Colonic mucosa (tissue), 4 donors: ENCODE measurements at regions not wholly inside any gene's neighbourhood (a gene's known extent, or its start where the extent isn't known, plus 50 kb on each side); places are given as distances from the start of the nearest gene placed in this dataset.

ENCODE experiments used
- DNase-seq: peaks from one replicate; pipeline ENCODE4 v3.0.0-alpha.2; 2020
- H3K27ac ChIP-seq: fragments of 200-600 bp; one replicate; pipeline ENCODE4 v1.8.0; 2021
- H3K27me3 ChIP-seq: fragments of 200-600 bp; one replicate; pipeline ENCODE4 v1.8.0; 2021
- H3K36me3 ChIP-seq: fragments of 200-600 bp; one replicate; pipeline ENCODE4 v1.8.0; 2021
- H3K4me1 ChIP-seq: fragments of 200-600 bp; one replicate; pipeline ENCODE4 v1.8.0; 2021; ENCODE audit warnings: mild to moderate bottlenecking
- H3K4me3 ChIP-seq: fragments of 200-600 bp; one replicate; pipeline ENCODE4 v1.8.0; 2021
- H3K9ac ChIP-seq, 2 donors: one replicate each; pipeline ENCODE4 v1.7.0; 2013; ENCODE audit warnings: control low read depth in 2 of 2, low read depth in 2 of 2, low read length in 2 of 2
- H3K9me3 ChIP-seq: fragments of 200-600 bp; one replicate; pipeline ENCODE4 v1.8.0; 2021
- intact Hi-C: fragments of 100-400 bp; cut with DNase I; formaldehyde crosslinking; loops from one replicate; pipeline ENCODE4 v1.14.1; 2022
- TF ChIP-seq, protein P1 (sequence below): fragments of 200-600 bp; IDR thresholded peaks from one replicate; pipeline ENCODE4 v1.8.0; 2022; ENCODE audit warnings: antibody characterized with exemption, mild to moderate bottlenecking
- donor health status: healthy.
- donor health status: DM: no; HTN: no; CAD: no.
- donor health status: DM: no; HTN: no; CAD: no.

DNA sequence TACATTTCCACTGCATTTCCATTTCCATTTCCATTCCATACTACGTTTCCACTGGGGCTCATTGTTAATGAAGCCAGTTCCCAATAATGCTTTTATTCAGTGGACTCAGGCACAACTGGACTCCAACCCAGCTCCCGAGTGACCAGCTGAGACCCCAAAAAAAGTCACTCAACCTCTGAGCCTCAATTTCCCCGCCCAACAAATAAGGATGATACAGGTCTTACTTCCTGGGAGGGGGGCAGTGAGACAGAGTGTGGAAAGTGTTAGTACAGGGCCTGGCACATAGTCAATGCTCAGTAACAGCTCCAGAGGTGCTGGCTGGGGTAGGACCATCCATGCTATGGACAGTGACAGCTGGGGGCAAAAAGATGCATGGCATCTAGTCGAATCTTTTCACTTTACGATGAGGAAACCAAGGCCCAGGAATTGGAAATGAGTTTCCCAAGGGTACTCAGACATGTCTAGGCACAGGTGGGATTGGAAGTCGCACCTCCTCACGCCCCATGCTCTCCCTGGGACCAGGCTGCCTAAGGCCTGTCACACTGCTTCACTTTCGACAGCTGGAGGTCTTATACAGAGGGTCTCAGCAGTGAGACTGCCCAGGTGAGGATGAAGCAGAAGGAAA is 226.5 kb downstream of the ANAPC1 start:
- H3K9ac ChIP-seq, result no peak overlapping the region
- H3K36me3 ChIP-seq, result no peaks in the 10 kb centered on the region
- intact Hi-C loops, result no loop called here
- H3K27ac ChIP-seq, result no peak overlapping the region
- no peaks in the 10 kb centered on the region for H3K27me3 ChIP-seq
- no peaks in the 10 kb centered on the region for H3K4me1 ChIP-seq
- TF ChIP-seq, protein P1, sequence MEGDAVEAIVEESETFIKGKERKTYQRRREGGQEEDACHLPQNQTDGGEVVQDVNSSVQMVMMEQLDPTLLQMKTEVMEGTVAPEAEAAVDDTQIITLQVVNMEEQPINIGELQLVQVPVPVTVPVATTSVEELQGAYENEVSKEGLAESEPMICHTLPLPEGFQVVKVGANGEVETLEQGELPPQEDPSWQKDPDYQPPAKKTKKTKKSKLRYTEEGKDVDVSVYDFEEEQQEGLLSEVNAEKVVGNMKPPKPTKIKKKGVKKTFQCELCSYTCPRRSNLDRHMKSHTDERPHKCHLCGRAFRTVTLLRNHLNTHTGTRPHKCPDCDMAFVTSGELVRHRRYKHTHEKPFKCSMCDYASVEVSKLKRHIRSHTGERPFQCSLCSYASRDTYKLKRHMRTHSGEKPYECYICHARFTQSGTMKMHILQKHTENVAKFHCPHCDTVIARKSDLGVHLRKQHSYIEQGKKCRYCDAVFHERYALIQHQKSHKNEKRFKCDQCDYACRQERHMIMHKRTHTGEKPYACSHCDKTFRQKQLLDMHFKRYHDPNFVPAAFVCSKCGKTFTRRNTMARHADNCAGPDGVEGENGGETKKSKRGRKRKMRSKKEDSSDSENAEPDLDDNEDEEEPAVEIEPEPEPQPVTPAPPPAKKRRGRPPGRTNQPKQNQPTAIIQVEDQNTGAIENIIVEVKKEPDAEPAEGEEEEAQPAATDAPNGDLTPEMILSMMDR, result no peak
- H3K9me3 ChIP-seq, result no peaks in the 10 kb centered on the region
- no peak overlapping the region for H3K4me3 ChIP-seq
- no peak for DNase-seq

DNA sequence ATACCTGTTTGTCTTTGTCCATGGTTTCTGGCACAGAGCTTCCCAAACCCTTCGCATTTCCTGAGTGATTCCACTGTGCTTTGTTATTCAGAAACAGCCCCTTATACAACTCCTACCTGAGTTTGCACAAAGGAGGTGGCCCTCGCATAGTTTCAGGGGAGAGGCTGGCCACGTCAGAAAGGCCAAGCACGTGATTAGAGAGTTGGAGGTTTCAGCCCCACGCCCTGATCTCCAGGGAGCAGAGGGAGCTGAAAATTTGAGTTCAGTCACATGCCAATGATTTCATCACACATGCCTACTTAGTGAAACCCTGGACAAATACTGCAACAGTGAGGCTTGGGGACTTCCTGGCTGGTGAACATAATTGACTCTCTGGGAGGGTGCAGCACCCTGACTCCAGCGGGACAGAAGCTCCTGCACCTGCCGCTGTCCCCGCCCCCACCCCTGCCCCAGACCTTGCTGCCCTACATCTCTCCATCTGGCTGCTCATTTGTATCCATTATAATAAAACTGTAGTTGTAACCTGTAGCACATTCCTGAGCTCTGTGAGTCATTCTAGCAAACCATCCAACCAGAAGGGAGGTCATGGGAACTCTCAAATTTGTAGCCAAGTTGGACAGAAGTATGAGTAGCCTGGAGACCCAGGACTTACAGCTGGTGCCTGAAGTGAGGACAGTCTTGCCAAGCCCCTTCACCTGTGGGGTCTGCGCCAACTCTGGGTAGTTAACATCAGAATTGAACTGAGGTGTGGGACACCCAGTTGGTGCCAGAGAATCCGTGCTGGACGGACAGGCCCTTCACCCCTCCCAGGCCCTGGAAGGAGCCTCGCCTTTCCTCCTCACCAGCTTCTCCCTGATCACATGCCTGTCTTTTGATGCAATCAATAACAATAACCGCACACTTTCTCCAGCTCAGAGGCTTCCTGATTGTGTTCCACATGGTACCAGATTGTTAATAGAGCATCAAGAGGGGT is 224.3 kb downstream of the ANAPC1 start:
- TF ChIP-seq, protein P1, result no peak
- Histone ChIP-seq H3K9ac (no peak overlapping the region), H3K27ac (no peak overlapping the region), H3K4me3 (no peak overlapping the region), H3K9me3 (no peaks in the 10 kb centered on the region), H3K4me1 (no peaks in the 10 kb centered on the region), H3K36me3 (no peaks in the 10 kb centered on the region), H3K27me3 (no peaks in the 10 kb centered on the region)
- peak; percentile 66 for DNase-seq
- intact Hi-C loops, result no loop called here

DNA sequence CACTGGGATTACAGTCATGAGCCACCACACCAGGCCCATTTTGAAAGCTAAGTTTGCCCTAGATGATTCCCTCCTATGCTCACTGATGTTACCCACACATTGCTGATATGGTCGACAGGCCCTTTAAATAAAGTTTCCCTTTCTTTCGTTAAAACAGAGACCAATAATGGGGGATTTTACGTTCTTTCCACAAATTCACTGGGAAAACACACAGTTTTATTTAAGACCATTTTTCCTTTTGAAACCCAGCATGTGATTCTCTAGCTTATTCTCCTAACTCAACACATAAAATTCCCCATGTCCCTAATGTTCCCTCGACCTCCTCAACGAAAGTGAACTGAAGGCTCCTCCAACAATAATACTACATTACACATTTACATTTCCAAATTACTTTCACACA is 223.2 kb downstream of the ANAPC1 start:
- Histone ChIP-seq H3K9ac (no peak overlapping the region), H3K27ac (no peak overlapping the region)
- TF ChIP-seq, protein P1, result no peak

DNA sequence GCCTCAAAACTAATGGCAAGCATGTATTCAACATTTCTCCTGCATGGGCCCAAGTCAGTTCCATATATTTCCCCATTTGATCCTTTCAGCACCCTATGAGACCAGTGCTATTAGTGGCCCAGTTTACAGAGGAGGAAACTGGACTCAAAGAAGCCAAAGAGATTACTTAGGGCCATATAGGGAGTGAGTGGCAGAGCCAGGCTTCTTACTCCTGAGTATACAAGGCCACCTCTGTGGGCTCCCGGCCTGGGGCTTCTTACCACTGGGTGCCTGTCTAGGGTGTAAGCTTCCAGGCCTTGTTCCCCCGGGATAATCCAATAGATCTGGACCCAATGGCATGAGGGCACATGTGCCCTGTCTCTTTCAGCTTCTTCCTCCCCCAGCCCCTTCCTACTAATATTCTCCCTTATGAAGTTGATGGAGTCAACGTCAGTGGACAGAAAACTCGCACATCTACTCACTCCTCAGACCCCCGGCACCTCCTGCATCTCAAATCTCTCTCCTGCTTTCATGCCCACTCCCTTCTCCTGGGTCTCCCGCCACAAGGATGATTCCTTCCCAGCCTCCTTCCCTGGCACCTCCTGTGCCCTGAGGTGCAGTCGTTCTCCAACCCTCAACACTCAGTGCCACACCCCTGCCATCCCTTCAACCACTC is 222.6 kb downstream of the ANAPC1 start:
- Histone ChIP-seq H3K4me1 (no peaks in the 10 kb centered on the region), H3K9ac (no peak overlapping the region)
- no peak for DNase-seq

More for the DNA sequence above, 223.2 kb downstream of the ANAPC1 start:
- Histone ChIP-seq H3K4me1 (no peaks in the 10 kb centered on the region), H3K27me3 (no peaks in the 10 kb centered on the region), H3K36me3 (no peaks in the 10 kb centered on the region), H3K9me3 (no peaks in the 10 kb centered on the region), H3K4me3 (no peak overlapping the region)
- intact Hi-C loops, result no loop called here
- DNase-seq, result no peak

More for the DNA sequence above, 222.6 kb downstream of the ANAPC1 start:
- intact Hi-C loops, result no loop called here
- no peak overlapping the region for H3K4me3 ChIP-seq
- TF ChIP-seq, protein P1, result no peak
- H3K27ac ChIP-seq, result no peak overlapping the region
- no peaks in the 10 kb centered on the region for H3K27me3 ChIP-seq
- H3K9me3 ChIP-seq, result no peaks in the 10 kb centered on the region
- H3K36me3 ChIP-seq, result no peaks in the 10 kb centered on the region
